Fibroblast of skin of left quadriceps (primary cell): ENCODE measurements at regions not wholly inside any gene's neighbourhood (a gene's known extent, or its start where the extent isn't known, plus 50 kb on each side); places are given as distances from the start of the nearest gene placed in this dataset.
A peak's percentile ranks its signal among the peaks of the same experiment; 100 is the strongest.

Source experiments
- DNase-seq, 2 experiments: peaks; one replicate each; pipeline ENCODE4 v3.0.0-alpha.2; 2013; ENCODE audit warnings: low read depth in 2 of 2

- no peak for DNase-seq
Measured at GRCh38 chr6:87908978-87909811, 138.4 kb upstream of the SPACA1 start.

GRCh38 chr6:87907521-87907920 is 140.1 kb upstream of the SPACA1 start:
- peak; percentile 84 to 85 for DNase-seq

GRCh38 chr6:87905101-87905641 is 142.5 kb upstream of the SPACA1 start:
- peak; percentile 36 to 41 for DNase-seq

- no peak for DNase-seq
Measured at GRCh38 chr6:87904011-87904410, 143.6 kb upstream of the SPACA1 start.

- DNase-seq: no peak
Measured at GRCh38 chr6:87903323-87903722, 144.3 kb upstream of the SPACA1 start.

GRCh38 chr6:87902383-87902782 is 145.3 kb upstream of the SPACA1 start:
- no peak for DNase-seq

GRCh38 chr6:87901613-87902012 is 146.0 kb upstream of the SPACA1 start:
- no peak for DNase-seq

- DNase-seq: no peak
Measured at GRCh38 chr6:87900160-87900698, 147.4 kb upstream of the SPACA1 start.

GRCh38 chr6:87899499-87900147 is 148.0 kb upstream of the SPACA1 start:
- DNase-seq: no peak

GRCh38 chr6:87897663-87898062 is 150.0 kb upstream of the SPACA1 start:
- DNase-seq: no peak

GRCh38 chr6:87897013-87897412 is 150.6 kb upstream of the SPACA1 start:
- no peak for DNase-seq

GRCh38 chr6:87887266-87887665 is 160.4 kb upstream of the SPACA1 start:
- no peak for DNase-seq

GRCh38 chr6:87884203-87884602 is 163.4 kb upstream of the SPACA1 start:
- DNase-seq: no peak

- DNase-seq: no peak
Measured at GRCh38 chr6:87881342-87881895, 166.2 kb upstream of the SPACA1 start.

- peak; percentile 16 for DNase-seq
Measured at GRCh38 chr6:87879132-87879861, 168.3 kb upstream of the SPACA1 start.

GRCh38 chr6:87875781-87876180 is 171.9 kb upstream of the SPACA1 start:
- DNase-seq: no peak

GRCh38 chr6:87873556-87873955 is 171.5 kb upstream of the AKIRIN2 start:
- DNase-seq: no peak

- DNase-seq: peak; percentile 38 to 41
Measured at GRCh38 chr6:87870556-87870955, 168.5 kb upstream of the AKIRIN2 start.

GRCh38 chr6:87869064-87869905 is 167.3 kb upstream of the AKIRIN2 start:
- no peak for DNase-seq

- DNase-seq: no peak
Measured at GRCh38 chr6:87860902-87861301, 158.9 kb upstream of the AKIRIN2 start.

- DNase-seq: no peak
Measured at GRCh38 chr6:87858440-87858839, 156.4 kb upstream of the AKIRIN2 start.
